Suprapubic skin (tissue), 4 donors: ENCODE measurements at regions not wholly inside any gene's neighbourhood (a gene's known extent, or its start where the extent isn't known, plus 50 kb on each side); places are given as distances from the start of the nearest gene placed in this dataset.

Source experiments
- DNase-seq, 2 donors: peaks; one replicate each; pipeline ENCODE4 v3.0.0-alpha.2; 2019; ENCODE audit warnings: low spot score in 2 of 2
- H3K27ac ChIP-seq: fragments of 200-600 bp; sonication (generic); one replicate; pipeline ENCODE4 v1.5.1; 2019
- H3K27me3 ChIP-seq: fragments of 200-600 bp; sonication (generic); one replicate; pipeline ENCODE4 v1.5.1; 2019
- H3K36me3 ChIP-seq: fragments of 200-600 bp; sonication (generic); one replicate; pipeline ENCODE4 v1.5.1; 2019
- H3K4me1 ChIP-seq: fragments of 200-600 bp; sonication (generic); one replicate; pipeline ENCODE4 v1.5.1; 2019
- H3K4me3 ChIP-seq: fragments of 200-600 bp; sonication (generic); one replicate; pipeline ENCODE4 v1.5.1; 2019; ENCODE audit warnings: mild to moderate bottlenecking
- H3K9me3 ChIP-seq: fragments of 200-600 bp; sonication (generic); one replicate; pipeline ENCODE4 v1.5.1; 2019
- CTCF ChIP-seq, 2 donors: fragments of 200-600 bp in 1 of 2; fragments of 450-650 bp in 1 of 2; sonication (generic) in 1 of 2; IDR thresholded peaks; one replicate each; pipeline ENCODE4 v1.5.1; 2016 to 2019; ENCODE audit warnings: antibody characterized with exemption in 2 of 2, mild to moderate bottlenecking in 1 of 2, moderate library complexity in 1 of 2
- EP300 ChIP-seq: sonication (generic); formaldehyde crosslinking; IDR thresholded peaks from one replicate; pipeline ENCODE4 v1.6.1; 2017; ENCODE audit warnings: antibody characterized with exemption
- POLR2A ChIP-seq, 2 donors: fragments of 450-650 bp; IDR thresholded peaks; one replicate each; pipeline ENCODE4 v1.6.1; 2017; ENCODE audit warnings: antibody characterized with exemption in 2 of 2, mild to moderate bottlenecking in 2 of 2, moderate library complexity in 2 of 2
- POLR2AphosphoS5 ChIP-seq, 3 donors: sonication (generic); formaldehyde crosslinking; IDR thresholded peaks; one replicate each; pipeline ENCODE4 v1.6.1; 2017; ENCODE audit warnings: antibody characterized with exemption in 3 of 3
- WGBS: methylation state at CpG from one replicate; pipeline ENCODE4 v1.1.5; 2018; 5-methylcytosine and 5-hydroxymethylcytosine counted together

GRCh38 chr11:94702481-94702880 is 65.7 kb upstream of the AMOTL1 start:
- 100% methylated on average over 1 of the region's 1 CpG for WGBS
- peaks cover 16% of the 10 kb centered on the region for H3K4me1 ChIP-seq
- no peaks in the 10 kb centered on the region for H3K36me3 ChIP-seq
- TF ChIP-seq EP300 (no peak), POLR2A (IDR thresholded peaks at IDR 0.05) (no peak), CTCF (IDR thresholded peaks at IDR 0.05) (no peak), POLR2AphosphoS5 (IDR thresholded peaks at IDR 0.05) (no peak)
- H3K4me3 ChIP-seq: no peak overlapping the region
- no peak overlapping the region for H3K27ac ChIP-seq
- no peaks in the 10 kb centered on the region for H3K27me3 ChIP-seq
- DNase-seq: no peak
- H3K9me3 ChIP-seq: no peaks in the 10 kb centered on the region

- peaks cover 25% of the 10 kb centered on the region for H3K4me1 ChIP-seq
- TF ChIP-seq POLR2AphosphoS5 (IDR thresholded peaks at IDR 0.05) (no peak), CTCF (IDR thresholded peaks at IDR 0.05) (no peak), POLR2A (IDR thresholded peaks at IDR 0.05) (no peak), EP300 (no peak)
- H3K4me3 ChIP-seq: no peak overlapping the region
- no peaks in the 10 kb centered on the region for H3K27me3 ChIP-seq
- H3K36me3 ChIP-seq: no peaks in the 10 kb centered on the region
- H3K27ac ChIP-seq: peak overlapping the region; percentile 67
- H3K9me3 ChIP-seq: no peaks in the 10 kb centered on the region
- DNase-seq: no peak
Measured at GRCh38 chr11:94705419-94705818, 62.7 kb upstream of the AMOTL1 start.

- H3K27me3 ChIP-seq: no peaks in the 10 kb centered on the region
- H3K9me3 ChIP-seq: no peaks in the 10 kb centered on the region
- 48% methylated on average over 6 of the region's 6 CpGs for WGBS
- peak overlapping the region; percentile 41 for H3K4me3 ChIP-seq
- no peak for DNase-seq
- H3K36me3 ChIP-seq: no peaks in the 10 kb centered on the region
- TF ChIP-seq POLR2AphosphoS5 (IDR thresholded peaks at IDR 0.05): no peak
- TF ChIP-seq POLR2A (IDR thresholded peaks at IDR 0.05): no peak
- TF ChIP-seq EP300: no peak
- no peak for TF ChIP-seq CTCF (IDR thresholded peaks at IDR 0.05)
- peak overlapping the region; percentile 80 for H3K27ac ChIP-seq
- H3K4me1 ChIP-seq: peaks cover 25% of the 10 kb centered on the region
Measured at GRCh38 chr11:94705891-94706615, 62.1 kb upstream of the AMOTL1 start.

- 83% methylated on average over 4 of the region's 4 CpGs for WGBS
- H3K4me3 ChIP-seq: no peak overlapping the region
- TF ChIP-seq CTCF (IDR thresholded peaks at IDR 0.05) (no peak), EP300 (no peak), POLR2AphosphoS5 (IDR thresholded peaks at IDR 0.05) (no peak), POLR2A (IDR thresholded peaks at IDR 0.05) (no peak)
Measured at GRCh38 chr11:94708176-94708575, 60.0 kb upstream of the AMOTL1 start.

GRCh38 chr11:94708642-94709041 is 59.5 kb upstream of the AMOTL1 start:
- TF ChIP-seq EP300 (no peak), POLR2AphosphoS5 (IDR thresholded peaks at IDR 0.05) (no peak), CTCF (IDR thresholded peaks at IDR 0.05) (no peak), POLR2A (IDR thresholded peaks at IDR 0.05) (no peak)
- DNase-seq: no peak
- H3K36me3 ChIP-seq: no peaks in the 10 kb centered on the region
- no peaks in the 10 kb centered on the region for H3K27me3 ChIP-seq
- 43% methylated on average over 4 of the region's 4 CpGs for WGBS
- no peak overlapping the region for H3K27ac ChIP-seq
- peaks cover 25% of the 10 kb centered on the region for H3K4me1 ChIP-seq
- H3K4me3 ChIP-seq: no peak overlapping the region
- H3K9me3 ChIP-seq: no peaks in the 10 kb centered on the region

More at GRCh38 chr11:94708176-94708575, 60.0 kb upstream of the AMOTL1 start:
- Histone ChIP-seq H3K9me3 (no peaks in the 10 kb centered on the region), H3K4me1 (peaks cover 25% of the 10 kb centered on the region), H3K36me3 (no peaks in the 10 kb centered on the region), H3K27me3 (no peaks in the 10 kb centered on the region), H3K27ac (no peak overlapping the region)
- no peak for DNase-seq
